ENCODE measurements at regions not wholly inside any gene's neighbourhood (a gene's known extent, or its start where the extent isn't known, plus 50 kb on each side); places are given as distances from the start of the nearest gene placed in this dataset.

- no peak for DNase-seq (ENCODE audit: low spot score)
- Histone ChIP-seq H3K4me3 (no peak overlapping the region), H3K9me3 (ENCODE audit: low read depth) (no peaks in the 10 kb centered on the region), H3K9me2 (replicated peaks; ENCODE audit: insufficient read depth) (no peaks in the 10 kb centered on the region), H3K4me2 (no peak overlapping the region), H3K27me3 (no peaks in the 10 kb centered on the region), H4K20me1 (ENCODE audit: insufficient read depth, poor library complexity, severe bottlenecking) (no peaks in the 10 kb centered on the region), H3K27ac (no peak overlapping the region), H2AFZ (no peak overlapping the region), H3K36me3 (replicated peaks; ENCODE audit: insufficient read depth, low read depth) (no peaks in the 10 kb centered on the region), H3K4me1 (ENCODE audit: insufficient read depth) (no peaks in the 10 kb centered on the region), H3K79me2 (no peaks in the 10 kb centered on the region)
- 94% methylated on average over 6 of the region's 6 CpGs for WGBS (ENCODE audit: low lambda C conversion rate, missing lambda C conversion rate)
- TF ChIP-seq EZH2phosphoT487 (IDR thresholded peaks at IDR 0.05; ENCODE audit: low read depth, severe bottlenecking, unreplicated experiment): no peak
- no peak for TF ChIP-seq CTCF (IDR thresholded peaks at IDR 0.05; ENCODE audit: poor library complexity)
- no peak for TF ChIP-seq EZH2 (IDR thresholded peaks at IDR 0.05; ENCODE audit: borderline replicate concordance)
Observed at GRCh38 chr14:98366429-98366828, 905.6 kb downstream of the BCL11B start.

- no peaks in the 10 kb centered on the region for H4K20me1 ChIP-seq (ENCODE audit: insufficient read depth, poor library complexity, severe bottlenecking)
- no peak overlapping the region for H3K4me2 ChIP-seq
- TF ChIP-seq EZH2 (IDR thresholded peaks at IDR 0.05; ENCODE audit: borderline replicate concordance): no peak
- TF ChIP-seq CTCF (IDR thresholded peaks at IDR 0.05; ENCODE audit: poor library complexity): no peak
- TF ChIP-seq EZH2phosphoT487 (IDR thresholded peaks at IDR 0.05; ENCODE audit: low read depth, severe bottlenecking, unreplicated experiment): no peak
- no peaks in the 10 kb centered on the region for H3K36me3 ChIP-seq (replicated peaks; ENCODE audit: insufficient read depth, low read depth)
- H3K27ac ChIP-seq: no peak overlapping the region
- 91% methylated on average over 1 of the region's 1 CpG for WGBS (ENCODE audit: low lambda C conversion rate, missing lambda C conversion rate)
- no peak for DNase-seq (ENCODE audit: low spot score)
- no peaks in the 10 kb centered on the region for H3K4me1 ChIP-seq (ENCODE audit: insufficient read depth)
- H3K27me3 ChIP-seq: no peaks in the 10 kb centered on the region
- H3K9me3 ChIP-seq (ENCODE audit: low read depth): no peaks in the 10 kb centered on the region
- H3K9me2 ChIP-seq (replicated peaks; ENCODE audit: insufficient read depth): no peaks in the 10 kb centered on the region
- no peaks in the 10 kb centered on the region for H3K79me2 ChIP-seq
- H3K4me3 ChIP-seq: no peak overlapping the region
- H2AFZ ChIP-seq: no peak overlapping the region
Observed at GRCh38 chr14:98368221-98368620, 903.8 kb downstream of the BCL11B start.

- Histone ChIP-seq H3K4me2 (no peak overlapping the region), H3K9me3 (ENCODE audit: low read depth) (no peaks in the 10 kb centered on the region), H3K36me3 (replicated peaks; ENCODE audit: insufficient read depth, low read depth) (no peaks in the 10 kb centered on the region), H2AFZ (no peak overlapping the region), H3K9me2 (replicated peaks; ENCODE audit: insufficient read depth) (no peaks in the 10 kb centered on the region), H3K4me3 (no peak overlapping the region), H4K20me1 (ENCODE audit: insufficient read depth, poor library complexity, severe bottlenecking) (no peaks in the 10 kb centered on the region), H3K4me1 (ENCODE audit: insufficient read depth) (no peaks in the 10 kb centered on the region), H3K27me3 (no peaks in the 10 kb centered on the region), H3K27ac (no peak overlapping the region), H3K79me2 (no peaks in the 10 kb centered on the region)
- no peak for DNase-seq (ENCODE audit: low spot score)
- no peak for TF ChIP-seq EZH2phosphoT487 (IDR thresholded peaks at IDR 0.05; ENCODE audit: low read depth, severe bottlenecking, unreplicated experiment)
- no peak for TF ChIP-seq EZH2 (IDR thresholded peaks at IDR 0.05; ENCODE audit: borderline replicate concordance)
- no peak for TF ChIP-seq CTCF (IDR thresholded peaks at IDR 0.05; ENCODE audit: poor library complexity)
- WGBS (ENCODE audit: low lambda C conversion rate, missing lambda C conversion rate): 82% methylated on average over 3 of the region's 3 CpGs
Observed at GRCh38 chr14:98368916-98369315, 903.1 kb downstream of the BCL11B start.

GRCh38 chr14:98369344-98369743, 902.7 kb downstream of the BCL11B start:
- H2AFZ ChIP-seq: no peak overlapping the region
- WGBS (ENCODE audit: low lambda C conversion rate, missing lambda C conversion rate): 59% methylated on average over 2 of the region's 2 CpGs

More at GRCh38 chr14:98369344-98369743, 902.7 kb downstream of the BCL11B start:
- no peaks in the 10 kb centered on the region for H3K9me2 ChIP-seq (replicated peaks; ENCODE audit: insufficient read depth)
- no peaks in the 10 kb centered on the region for H3K4me1 ChIP-seq (ENCODE audit: insufficient read depth)
- H3K9me3 ChIP-seq (ENCODE audit: low read depth): no peaks in the 10 kb centered on the region
- H4K20me1 ChIP-seq (ENCODE audit: insufficient read depth, poor library complexity, severe bottlenecking): no peaks in the 10 kb centered on the region
- no peaks in the 10 kb centered on the region for H3K27me3 ChIP-seq
- no peaks in the 10 kb centered on the region for H3K36me3 ChIP-seq (replicated peaks; ENCODE audit: insufficient read depth, low read depth)
- no peak overlapping the region for H3K4me2 ChIP-seq
- no peak overlapping the region for H3K4me3 ChIP-seq
- H3K27ac ChIP-seq: no peak overlapping the region
- H3K79me2 ChIP-seq: no peaks in the 10 kb centered on the region
- TF ChIP-seq EZH2 (IDR thresholded peaks at IDR 0.05; ENCODE audit: borderline replicate concordance) (no peak), EZH2phosphoT487 (IDR thresholded peaks at IDR 0.05; ENCODE audit: low read depth, severe bottlenecking, unreplicated experiment) (no peak), CTCF (IDR thresholded peaks at IDR 0.05; ENCODE audit: poor library complexity) (no peak)
- DNase-seq (ENCODE audit: low spot score): no peak
